SU-DHL-6 (cell line): ENCODE measurements at regions not wholly inside any gene's neighbourhood (a gene's known extent, or its start where the extent isn't known, plus 50 kb on each side); places are given as distances from the start of the nearest gene placed in this dataset.

Experiments used
- CTCF ChIP-seq: fragments of 200-600 bp; sonication (generic); IDR thresholded peaks from one replicate; pipeline ENCODE4 v1.5.1; 2017; ENCODE audit warnings: antibody characterized with exemption, mild to moderate bottlenecking, low read length, moderate library complexity; ENCODE audit not compliant: insufficient read depth, poor library complexity, severe bottlenecking
- EZH2phosphoT487 ChIP-seq: fragments of 200-600 bp; sonication (generic), shearing (Covaris generic); conservative IDR thresholded peaks from 2 replicates; pipeline ENCODE4 v1.6.1; 2018; ENCODE audit warnings: mild to moderate bottlenecking, antibody characterized with exemption, low read length, moderate library complexity, mixed read lengths

GRCh38 chr13:80462037-80462436 is 121.1 kb upstream of the SPRY2 start:
- TF ChIP-seq CTCF, result no peak
- no peak for TF ChIP-seq EZH2phosphoT487
